ENCODE measurements at regions not wholly inside any gene's neighbourhood (a gene's known extent, or its start where the extent isn't known, plus 50 kb on each side); places are given as distances from the start of the nearest gene placed in this dataset.
"Not testable (repeated sequence)": the region's sequence is repeated elsewhere in the genome, so short reads cannot be mapped to it uniquely, and the experiment has no call there.

DNA sequence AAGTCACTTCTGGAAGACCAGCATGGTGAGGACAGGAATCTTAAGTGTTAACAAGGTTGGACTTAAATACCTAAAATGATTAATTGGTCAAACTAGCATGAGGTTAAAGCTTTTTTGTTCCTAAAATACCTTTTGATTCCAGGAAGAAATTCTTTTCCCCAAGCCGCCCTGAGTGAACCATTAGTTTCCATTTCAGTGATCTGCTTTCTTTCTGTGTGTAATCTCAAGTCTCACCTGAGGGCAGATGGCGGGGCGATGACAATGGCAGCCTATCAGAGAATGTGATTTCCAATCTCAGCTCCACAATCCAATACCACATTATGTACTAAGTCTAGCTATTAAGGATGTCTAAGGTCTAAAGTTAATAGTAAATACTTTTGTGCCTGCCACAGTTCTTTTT lies 390.9 kb upstream of the SGCG start:
- no peak for DNase-seq

DNA sequence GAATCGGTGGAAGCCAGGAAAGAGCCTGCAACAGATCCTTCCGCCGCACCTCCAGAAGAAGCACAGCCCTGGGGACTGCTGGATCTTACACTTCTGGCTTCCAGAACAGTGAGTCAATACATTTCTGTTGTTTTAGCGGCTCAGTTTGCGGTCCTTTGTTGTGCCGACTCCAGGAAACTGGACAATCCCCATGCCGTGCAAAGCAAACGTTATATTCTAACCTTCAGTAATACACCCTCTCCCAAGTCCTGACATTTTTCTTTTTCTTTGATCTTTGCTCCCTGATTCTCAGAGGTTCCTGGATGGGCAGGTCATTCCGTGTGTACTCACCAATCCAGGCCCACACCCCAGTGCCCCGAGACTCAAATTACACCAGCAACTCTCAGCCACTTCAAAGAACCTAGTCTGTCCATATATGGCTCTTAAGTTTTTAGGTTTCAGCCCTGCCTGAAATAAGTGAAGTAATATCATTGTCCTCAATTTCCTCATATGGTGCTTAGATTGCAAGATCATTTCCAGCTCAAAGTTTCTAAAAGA lies 387.1 kb upstream of the SGCG start:
- no peak for DNase-seq

DNA sequence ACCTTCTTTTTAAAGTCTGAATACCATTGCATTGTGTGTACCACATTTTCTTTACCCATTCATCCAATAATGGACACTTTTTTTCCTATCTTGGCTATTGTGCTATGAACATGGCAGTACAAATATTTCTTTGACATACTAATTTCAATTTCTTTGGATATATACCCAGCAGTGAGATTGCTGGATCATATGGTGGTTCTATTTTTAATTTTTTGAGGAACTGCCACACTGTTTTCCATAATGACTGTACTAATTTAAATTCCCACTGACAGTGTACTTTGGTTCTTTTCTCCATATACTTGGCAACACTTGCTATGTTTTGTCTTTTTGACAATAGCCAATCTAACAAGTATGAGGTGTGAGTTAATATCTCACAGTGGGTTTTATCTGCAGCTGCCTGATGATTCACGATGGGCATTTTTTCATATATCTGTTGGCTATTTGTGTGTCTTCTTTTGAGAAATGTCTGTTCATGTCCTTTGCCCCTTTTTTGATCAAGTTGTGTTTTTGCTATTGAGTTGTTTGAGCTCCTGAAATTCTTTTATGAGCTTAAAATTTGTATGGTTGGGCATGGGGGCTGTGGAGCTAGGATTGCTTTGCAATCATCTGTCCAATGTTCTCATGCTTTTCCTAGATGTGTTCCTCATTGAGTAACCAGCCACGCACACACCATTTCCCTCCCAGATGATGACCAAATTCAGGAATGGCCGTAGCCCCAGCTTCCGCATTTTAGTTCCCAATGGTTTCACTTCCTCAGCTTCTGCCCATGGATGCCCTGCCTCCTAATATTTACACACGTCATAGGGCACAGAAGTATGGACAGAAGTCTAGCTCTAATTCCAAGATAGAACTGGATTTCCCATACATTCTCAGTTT lies 380.0 kb upstream of the SGCG start:
- no peak for DNase-seq

DNA sequence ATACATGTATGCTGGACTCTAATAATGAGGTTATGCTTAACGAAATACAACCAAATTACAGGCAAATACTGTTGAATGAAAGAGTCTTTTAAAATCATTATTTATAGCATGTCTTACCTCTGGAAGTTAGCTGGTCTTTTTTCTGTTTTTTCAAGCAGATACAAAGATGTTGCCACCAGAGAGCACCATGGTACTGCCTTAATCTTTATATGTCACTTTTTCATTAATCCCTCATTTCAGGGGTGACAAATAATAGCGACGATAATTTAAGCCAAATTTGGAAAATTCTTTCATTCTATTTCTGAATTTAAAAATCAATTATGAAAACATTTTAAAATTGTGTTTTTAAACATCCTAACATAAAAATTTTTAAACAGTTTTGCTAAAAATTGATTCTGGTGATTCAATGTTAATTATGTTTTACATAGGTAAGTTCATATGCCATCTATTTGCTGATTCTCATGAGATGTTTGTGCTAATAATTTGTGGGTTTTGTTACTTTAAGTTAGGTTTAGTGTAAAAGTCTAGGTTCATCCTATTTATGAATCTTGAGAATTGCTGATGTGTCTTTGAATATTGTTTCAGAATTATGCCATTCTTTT lies 379.3 kb upstream of the SGCG start:
- DNase-seq, result peak; percentile 9

DNA sequence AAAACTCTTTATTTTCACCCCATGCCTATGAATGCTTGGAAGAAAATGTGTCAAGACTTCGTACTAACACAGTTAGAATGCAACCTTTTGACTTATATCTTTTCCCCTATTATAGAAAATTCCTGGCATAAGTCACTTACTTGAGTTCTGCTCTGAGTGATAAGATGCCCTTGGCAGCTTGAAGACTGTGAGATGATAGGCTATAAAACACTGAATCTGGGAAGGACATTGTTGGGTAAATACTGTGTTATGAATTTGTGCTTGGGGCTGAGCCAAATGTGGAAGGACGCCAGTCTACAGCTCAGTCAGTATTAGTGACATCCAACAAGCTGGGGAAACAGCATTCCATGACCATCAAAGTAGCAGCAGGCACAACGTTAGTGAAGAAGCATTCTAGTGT lies 368.0 kb upstream of the SGCG start:
- DNase-seq, result peak; percentile 37

DNA sequence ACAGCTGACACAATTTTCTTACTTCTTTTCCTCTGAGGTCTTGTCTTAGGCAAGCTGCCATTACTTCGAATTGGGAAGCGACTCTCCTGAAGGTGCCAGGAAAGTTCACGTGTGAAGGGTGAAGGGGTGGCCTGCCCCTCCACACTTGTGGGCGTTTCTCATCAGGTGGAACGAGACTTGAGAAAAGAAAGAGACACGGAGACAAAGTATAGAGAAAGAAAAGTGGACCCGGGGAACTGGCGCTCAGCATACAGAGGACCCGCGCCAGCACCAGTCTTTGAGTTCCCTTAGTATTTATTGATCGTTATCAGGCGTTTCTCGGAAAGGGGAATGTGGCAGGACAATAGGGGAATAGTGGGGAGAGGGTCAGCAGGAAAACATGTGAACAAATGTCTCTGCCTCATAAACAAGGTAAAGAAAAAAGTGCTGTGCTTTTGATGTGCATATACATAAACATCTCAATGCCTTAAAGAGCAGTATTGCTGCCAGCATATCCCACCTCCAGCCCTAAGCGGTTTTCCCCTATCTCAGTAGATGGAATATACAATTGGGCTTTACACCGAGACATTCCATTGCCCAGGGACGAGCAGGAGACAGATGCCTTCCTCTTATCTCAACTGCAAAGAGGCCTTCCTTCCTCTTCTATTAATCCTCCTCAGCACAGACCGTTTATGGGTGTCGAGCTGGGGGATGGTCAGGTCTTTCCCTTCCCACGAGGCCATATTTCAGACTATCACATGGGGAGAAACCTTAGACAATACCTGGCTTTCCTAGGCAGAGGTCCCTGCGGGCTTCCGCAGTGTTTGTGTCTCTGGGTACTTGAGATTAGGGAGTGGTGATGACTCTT lies 367.0 kb upstream of the SGCG start:
- DNase-seq, result not testable (repeated sequence)

DNA sequence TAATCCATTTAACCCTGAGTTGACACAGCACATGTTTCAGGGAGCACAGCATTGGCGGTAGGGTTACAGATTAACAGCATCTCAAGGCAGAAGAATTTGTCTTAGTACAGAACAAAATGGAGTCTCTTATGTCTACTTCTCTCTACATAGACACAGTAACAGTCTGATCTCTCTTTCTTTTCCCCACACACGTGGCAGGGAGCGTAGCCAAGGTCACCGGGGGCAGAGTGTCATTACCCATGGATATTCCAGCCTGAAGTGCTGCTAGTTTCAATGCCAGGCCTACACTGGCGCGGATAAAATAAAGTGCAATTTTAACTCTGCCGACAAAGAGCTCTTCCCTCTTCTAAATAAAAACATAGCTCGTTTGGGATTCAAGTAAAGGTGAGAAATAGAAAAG lies 366.3 kb upstream of the SGCG start:
- not testable (repeated sequence) for DNase-seq

DNA sequence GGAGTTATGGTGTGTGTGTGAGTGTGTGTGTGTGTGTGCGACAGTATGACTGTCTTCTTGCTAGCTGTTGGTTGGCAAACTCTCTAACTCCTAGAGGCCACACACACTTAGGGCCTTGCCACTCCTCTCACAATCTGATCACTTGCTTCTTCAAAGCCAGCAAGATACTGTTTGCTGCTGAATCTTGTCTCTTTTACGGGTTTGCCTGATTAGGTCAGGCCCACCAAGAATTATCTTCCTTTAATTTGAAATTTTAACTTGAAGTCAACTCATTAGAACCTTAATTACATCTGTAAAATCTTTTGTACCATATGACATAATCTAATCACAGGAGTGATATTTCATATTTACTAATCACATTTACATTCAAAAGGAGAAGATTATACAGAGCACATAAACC lies 359.2 kb upstream of the SGCG start:
- no peak for DNase-seq

DNA sequence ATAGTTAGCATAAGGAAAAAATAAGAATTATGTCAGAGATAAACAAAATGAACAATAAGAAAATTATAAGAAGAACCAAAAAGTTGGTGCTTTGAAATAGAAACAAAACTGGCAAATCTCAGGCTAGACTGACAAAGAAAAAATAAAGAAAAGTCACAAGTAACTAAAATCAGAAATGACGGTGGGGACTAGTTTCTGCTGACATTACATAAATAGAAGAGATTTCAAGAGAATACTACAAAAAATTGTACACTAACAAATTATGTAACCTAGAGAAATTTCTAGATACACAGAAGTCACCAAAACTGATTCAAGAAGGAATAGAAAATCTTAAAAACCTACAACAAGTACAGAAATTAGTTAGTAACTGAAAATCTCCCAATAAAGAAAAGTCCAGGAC lies 355.6 kb upstream of the SGCG start:
- DNase-seq, result no peak

DNA sequence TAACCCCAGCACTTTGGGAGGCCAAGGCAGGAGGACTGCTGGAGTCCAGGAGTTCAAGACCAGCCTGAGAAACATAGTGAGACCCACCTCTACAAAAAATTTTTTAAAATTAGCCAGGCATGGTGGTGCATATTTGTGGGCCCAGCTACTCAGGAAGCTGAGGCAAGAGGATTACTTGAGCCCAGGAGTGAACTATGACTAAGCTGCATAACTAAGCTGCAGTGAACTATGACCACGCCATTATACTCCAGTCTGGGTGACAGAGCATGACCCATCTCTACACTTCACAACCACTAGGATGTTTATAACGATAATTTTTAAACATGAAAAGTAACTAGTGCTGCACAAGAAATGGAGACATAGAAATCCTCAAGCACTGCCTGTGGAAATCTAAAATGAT lies 352.7 kb upstream of the SGCG start:
- DNase-seq, result no peak

DNA sequence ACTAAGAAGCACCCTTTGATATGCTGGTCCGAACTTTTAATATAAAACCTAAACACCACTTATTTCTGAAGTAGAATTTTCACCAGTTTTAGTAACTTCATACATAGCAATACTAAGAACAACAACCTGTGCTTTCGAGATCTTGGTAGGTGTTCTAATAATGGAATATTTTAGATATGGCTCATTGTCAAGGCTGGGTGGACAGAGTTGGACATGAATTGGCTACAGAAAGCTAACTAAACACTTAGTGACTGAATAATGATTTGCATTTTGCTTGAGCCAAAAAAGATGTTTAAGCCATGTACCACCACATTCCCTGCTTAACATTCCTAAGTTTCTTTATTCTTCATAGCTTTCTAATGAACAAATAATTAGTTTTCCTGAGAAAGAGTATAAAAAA lies 344.3 kb upstream of the SGCG start:
- DNase-seq, result no peak

DNA sequence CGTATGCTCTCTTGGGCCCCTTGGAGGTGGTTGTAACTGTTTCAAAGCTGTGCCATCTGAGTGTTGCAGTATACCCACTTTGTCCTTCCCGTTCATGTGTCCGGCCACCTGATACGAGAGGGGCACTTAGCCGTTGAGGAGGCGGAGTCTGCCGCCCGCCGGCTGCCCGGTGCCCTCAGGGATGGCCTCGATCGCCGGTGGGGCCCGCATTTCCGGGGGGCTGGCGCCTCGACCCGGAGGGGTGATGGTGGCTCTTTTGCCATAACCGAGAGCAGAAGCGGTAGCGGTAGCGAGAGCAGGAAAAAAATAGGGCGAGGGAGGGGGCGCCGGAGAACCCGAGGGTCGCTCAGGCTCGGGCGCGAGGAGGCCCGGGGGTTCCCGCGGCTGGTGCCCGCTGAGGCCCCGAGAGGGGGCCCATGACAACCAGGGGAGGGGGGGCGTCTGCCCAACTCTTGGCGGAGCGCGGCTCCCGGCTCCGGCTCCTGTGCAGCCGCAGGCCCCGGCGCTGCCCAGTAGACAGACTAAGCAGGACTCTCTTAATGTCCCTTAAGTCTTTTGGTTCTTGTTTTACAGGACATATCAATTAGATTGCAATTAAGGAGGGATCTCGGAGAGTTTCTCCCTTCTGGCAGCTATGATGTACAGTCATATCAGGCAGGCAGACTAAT lies 342.7 kb upstream of the SGCG start:
- DNase-seq, result no peak

DNA sequence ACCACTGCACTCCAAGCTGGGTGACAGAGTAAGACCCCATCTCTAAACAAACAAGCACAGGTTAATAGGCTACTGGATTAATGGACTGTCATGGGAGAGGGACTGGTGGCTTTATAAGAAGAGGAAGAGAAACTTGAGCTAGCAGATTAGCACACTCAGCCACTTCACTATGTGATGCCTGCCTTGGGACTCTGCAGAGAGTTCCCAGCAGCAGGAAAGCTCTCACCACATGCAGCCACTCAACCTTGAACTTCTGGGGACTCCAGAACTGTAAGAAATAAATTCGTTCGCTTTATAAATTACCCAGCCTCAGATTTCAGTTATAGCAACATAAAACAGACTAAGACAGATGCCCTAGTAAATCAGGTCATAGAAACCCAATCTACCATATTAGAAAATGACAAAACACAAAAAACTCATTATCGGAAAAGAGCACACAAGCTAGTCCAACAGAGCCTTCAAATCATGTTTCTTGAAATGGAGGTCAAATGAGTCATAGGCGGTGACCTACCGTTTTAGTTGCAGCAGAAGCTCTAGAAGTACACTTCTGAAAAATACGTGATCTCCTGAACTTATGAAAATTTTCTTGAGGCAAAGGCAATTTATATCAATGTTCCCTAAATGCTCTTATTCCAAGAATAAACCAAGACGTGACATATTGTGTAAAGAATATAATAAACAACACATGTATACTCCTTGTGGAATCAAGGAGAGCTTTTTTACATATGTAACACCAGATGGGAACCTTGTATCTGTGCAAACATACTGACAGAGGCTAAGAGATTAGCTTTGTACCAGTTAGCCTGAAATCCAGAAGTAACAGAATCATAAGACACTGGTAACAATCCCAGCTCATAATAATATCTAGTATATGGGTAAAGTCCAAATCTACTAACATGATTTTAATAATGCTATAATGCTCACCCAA lies 340.9 kb upstream of the SGCG start:
- DNase-seq, result no peak

DNA sequence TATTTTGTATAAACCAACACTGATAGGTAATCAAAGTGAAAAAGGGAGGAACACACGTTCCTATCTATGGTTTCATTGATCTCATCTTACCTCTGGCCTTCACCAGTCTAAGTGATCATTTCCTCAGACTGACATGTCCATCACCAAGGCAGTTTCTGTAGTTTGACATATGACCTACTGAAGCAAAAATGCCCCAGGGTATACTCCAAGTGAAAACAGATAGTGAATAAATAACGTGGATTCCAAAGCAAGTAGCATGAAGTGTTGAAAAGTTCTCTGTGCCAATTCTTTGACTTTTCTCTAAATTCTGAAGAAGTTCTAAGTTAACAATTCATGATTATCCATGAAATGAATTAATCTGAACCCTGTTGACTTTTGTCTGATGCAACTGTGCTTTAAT lies 334.2 kb upstream of the SGCG start:
- DNase-seq, result no peak

DNA sequence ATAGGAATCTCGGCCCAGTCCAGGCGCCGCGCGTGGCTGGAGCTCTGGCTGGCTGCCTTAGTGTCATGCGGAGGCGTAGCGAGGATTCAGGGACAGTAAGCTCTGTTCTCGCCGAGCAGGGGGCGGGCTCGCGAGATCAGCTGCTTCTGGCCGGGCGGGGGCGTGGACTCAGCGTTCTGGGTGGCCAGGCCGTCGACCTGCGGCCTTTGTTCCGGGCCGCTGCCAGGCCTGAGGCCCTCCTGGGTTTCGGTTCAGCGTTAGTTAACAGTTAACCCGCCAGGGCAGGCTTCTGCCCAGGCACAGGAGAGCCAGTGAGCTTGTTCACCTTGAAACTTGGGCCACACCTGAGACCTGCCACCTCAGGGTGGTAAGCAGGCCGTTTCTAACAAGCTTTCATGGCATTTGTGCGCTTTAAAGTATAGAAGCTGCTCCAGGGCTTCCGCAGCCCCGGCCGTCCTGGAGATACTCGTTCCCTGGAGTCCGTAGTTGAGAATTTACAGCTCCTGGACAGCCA lies 332.2 kb upstream of the SGCG start:
- DNase-seq, result no peak

DNA sequence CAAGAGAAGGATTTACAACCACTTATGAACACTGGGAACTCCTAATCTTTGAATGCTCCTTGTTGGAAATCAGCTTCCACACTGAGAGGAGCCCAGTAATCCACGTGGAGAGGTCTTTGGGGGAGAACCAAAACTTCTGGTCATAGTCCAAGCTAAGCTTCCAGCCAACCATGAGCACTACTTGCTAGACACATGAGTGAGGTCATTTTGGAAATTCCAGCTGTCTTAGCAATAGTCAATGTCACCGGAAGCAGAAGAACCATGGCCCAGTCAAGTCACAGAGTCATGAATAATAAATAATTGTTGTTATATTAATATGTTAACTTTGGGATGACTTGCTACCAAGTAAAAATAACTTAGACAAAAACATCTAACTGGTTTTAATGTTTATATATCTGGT lies 324.9 kb upstream of the SGCG start:
- DNase-seq, result no peak

DNA sequence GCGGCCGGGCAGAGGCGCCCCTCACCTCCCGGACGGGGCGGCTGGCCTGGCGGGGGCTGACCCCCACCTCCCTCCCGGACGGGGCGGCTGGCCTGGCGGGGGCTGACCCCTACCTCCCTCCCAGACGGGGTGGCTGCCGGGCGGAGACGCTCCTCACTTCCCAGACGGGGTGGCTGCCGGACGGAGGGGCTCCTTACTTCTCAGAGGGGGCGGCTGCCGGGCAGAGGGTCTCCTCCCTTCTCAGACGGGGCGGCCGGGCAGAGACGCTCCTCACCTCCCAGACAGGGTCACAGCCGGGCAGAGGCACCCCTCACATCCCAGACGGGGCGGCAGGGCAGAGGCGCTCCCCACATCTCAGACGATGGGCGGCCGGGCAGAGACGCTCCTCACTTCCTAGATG lies 321.8 kb upstream of the SGCG start:
- not testable (repeated sequence) for DNase-seq

DNA sequence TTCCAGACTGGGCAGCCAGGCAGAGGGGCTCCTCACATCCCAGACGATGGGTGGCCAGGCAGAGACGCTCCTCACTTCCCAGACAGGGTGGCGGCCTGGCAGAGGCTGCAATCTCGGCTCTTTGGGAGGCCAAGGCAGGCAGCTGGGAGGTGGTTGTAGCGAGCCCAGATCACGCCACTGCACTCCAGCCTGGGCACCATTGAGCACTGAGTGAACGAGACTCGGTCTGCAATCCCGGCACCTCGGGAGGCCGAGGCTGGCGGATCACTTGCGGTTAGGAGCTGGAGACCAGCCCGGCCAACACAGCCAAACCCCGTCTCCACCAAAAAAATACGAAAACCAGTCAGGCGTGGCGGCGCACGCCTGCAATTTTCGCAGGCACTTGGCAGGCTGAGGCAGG lies 321.4 kb upstream of the SGCG start:
- not testable (repeated sequence) for DNase-seq

DNA sequence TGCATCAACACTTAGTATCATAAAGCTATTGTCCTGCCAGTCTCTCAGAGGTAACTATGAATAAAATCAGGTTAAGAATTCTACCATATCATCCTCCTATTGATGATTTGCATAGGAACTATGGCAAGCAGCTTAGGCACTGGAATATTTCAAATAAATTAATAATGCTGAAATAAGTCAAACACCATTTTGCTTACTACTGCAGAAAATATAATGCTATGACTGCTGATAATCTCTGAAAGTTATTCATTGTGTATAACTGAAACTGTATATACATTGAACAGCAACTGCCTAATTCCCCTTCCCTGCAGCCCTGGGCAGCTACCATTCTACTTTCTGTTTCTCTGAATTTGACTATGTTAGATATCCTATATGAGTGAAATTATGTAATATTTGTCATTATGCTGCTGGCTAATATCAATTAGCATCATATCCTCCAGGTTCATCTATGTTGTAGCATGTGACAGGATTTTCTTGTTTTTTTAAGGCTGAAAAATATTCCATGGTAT lies 318.8 kb upstream of the SGCG start:
- no peak for DNase-seq

DNA sequence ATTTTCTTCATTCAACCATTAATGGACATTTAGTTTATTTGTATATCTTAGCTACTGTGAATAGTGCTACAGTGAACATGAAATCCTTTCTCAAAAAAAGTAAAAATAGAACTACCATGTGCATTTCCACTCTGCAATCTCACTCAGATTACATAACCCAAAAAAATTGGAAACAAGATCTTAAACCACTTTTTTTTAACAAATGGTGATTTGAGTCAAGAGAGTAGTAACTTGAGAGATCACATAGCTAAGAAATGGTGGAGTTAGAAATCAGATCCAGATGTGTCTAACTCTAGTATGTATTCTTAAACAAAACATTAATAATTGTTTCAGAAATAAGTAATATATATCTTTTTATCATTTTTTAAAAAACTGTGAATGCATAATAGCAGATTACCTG lies 318.3 kb upstream of the SGCG start:
- no peak for DNase-seq

DNA sequence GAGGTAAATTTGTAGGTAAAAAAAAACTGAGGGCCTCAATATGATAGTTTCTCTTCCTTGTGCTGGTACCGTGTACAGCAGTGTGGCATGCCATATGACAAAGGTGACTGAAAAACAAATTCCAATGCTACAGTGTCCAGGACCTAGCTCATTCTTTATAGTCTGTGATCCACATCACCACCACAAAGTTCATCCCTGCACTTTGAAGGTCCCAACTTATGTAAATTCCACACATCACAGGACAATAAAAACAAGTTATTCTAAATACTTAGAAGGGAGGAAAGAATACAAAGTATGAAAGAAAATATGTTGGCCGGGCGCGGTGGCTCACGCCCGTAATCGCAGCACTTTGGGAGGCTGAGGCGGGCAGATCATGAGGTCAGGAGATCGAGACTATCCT lies 314.6 kb upstream of the SGCG start:
- DNase-seq, result no peak
